HG02970 (cell line): ENCODE measurements at regions not wholly inside any gene's neighbourhood (a gene's known extent, or its start where the extent isn't known, plus 50 kb on each side); places are given as distances from the start of the nearest gene placed in this dataset.

Source experiments
- ATAC-seq: cut with Tn5 transposase; IDR thresholded peaks from one replicate; pipeline ENCODE4 v1.9.1; 2021; ENCODE audit warnings: mild to moderate bottlenecking, moderate library complexity, moderate number of reproducible peaks; ENCODE audit not compliant: unreplicated experiment, low FRiP score

DNA sequence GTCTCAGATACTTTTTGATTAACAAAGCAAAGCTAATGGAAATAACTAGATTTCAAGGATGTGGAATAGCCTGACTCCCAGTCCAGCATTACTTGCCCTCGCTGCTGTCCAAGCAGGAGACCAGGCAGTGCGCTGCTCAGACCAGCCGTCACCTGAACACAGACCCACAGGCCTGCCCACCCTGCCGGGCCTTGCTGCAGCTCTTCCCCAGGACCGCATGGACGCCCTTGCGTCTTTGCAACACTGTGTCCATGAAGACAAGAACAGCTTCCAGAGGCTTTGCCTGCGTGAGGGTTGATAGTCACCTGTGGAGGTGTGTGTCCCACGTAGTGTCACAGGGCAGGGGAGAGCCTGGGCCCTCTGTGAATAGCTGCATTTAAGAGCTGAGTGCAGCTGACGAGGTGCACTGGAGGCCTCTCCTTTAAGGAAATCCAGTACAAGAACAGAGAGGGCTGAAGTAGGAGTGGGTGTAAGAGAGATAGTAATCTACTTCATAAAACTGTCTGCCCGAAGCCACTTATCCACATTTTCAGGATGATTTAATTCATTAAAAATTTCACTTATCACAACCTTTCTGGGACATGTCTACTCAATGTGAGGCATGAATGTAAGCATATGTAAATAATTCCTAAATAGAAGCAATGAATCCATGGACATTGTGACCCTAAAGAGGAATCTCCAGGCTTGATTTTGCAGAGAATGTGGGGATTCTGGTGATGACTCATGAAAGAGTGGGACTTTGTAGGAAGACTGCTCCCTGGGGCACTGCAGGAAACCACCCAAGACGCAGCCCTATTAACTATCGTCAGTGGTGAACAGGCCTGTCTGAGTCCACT, 176.2 kb upstream of the RAB4A start:
- no peak for ATAC-seq

- ATAC-seq = no peak
These were observed 175.6 kb upstream of the RAB4A start for GRCh38 chr1:229095325-229095724.

DNA sequence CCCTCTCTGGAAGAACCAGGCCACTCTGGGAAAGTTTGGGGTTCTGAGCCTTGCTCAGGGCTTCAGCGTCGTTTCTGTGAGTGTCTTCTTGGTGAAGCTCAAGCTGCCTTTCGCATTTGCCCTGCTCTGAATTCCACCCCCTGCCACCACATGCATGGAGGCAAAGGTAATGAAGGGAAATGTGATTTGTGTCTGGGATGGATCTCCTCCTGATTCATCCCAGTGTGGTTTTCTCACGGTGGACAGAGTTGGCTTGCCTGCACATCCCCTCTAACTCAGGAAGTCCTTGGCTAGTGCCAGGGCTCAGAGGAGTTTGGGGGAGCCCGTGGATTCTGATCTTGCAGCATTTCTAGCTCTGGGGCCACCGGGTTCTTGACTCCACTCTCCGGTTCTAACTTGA, 173.6 kb upstream of the RAB4A start:
- ATAC-seq = no peak

GRCh38 chr1:229098361-229098760, 172.6 kb upstream of the RAB4A start:
- ATAC-seq = no peak

GRCh38 chr1:229098903-229099578, 171.9 kb upstream of the RAB4A start:
- no peak for ATAC-seq

GRCh38 chr1:229101011-229101871, 169.7 kb upstream of the RAB4A start:
- ATAC-seq = no peak

DNA sequence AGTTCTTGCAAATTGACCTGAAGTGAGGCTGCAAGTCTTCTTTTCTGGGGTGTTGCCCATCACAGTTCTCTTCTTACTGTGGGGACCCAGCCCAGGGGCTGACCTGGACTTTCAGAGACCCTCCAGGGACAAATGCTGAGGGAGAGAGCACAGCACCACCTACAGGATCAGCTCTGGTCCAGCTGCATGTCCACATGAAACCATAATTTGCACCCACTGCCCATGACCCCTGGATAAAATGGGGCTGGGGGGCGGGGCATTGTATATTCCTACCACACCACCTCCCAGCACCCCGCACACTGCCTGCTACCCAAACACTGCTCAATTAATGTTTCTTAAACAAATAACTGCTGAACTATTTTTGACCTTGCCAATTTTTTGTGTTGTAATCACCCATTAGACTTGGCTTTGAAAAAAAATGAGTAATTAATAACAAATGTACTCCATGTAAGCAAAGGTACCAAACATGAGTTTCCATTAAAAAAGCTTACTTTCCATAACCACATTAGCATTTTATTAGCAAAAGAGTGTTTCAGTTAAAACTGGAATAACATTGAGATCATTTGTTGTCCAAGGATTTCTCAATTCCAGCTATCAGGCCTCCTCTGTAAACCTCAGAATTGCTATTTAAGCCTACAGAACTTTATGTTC, 168.0 kb upstream of the RAB4A start:
- ATAC-seq = no peak

DNA sequence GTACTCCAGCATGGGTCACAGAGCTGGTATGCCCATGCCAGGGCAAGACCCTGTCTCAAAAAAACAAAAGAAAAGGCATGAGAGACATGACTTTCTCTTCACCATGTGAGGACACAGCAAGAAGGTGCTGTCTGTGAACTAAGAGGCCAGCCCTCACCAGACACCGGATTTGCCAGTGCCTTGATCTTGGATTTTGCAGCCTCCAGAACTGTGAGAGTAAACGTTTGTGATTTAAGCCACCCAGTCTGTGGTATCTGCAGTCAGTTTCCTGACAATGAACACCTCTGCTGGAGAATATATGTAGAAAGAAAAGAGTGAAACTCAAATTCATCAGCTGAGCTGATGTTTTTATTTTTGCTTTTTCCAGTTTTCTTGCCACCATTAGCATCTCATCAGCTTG, 166.3 kb upstream of the RAB4A start:
- no peak for ATAC-seq

GRCh38 chr1:229105109-229105508, 165.8 kb upstream of the RAB4A start:
- no peak for ATAC-seq

DNA sequence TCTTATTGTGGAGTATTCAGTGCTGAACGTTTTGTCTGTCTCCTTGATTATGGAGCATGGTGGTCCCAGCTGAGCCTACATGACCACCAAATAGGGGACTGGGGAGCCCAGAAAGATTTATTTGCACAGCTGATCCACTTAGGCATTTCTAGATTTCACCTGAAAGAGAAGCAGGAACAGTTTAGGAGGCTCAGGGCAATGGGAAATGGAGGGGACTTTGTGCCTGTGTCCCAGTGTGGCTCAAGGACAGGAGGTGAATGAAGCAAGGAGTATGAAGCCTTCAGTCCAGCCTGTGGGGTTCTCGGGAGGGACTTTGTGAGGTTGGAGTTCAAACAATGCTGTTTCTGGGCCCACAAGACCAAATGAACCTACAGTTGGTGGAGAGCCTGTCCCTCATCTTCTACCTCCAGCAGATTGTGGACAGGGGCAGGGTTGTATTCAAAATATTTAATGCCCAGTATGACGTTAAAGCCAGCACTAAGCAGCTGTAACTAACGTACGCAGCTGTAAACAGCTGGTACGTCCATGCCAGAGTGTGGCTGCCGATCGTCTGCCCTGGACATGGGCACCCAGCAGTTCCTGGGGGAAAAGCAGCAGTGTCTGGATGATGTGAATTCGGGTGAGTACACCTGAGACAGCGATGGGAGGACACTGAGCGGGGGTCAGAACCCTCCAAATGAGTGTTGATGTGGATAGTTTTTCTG, 164.9 kb upstream of the RAB4A start:
- no peak for ATAC-seq

- ATAC-seq = no peak
These were observed 164.3 kb upstream of the RAB4A start for GRCh38 chr1:229106526-229107125.

GRCh38 chr1:229107304-229107815, 163.6 kb upstream of the RAB4A start:
- no peak for ATAC-seq

GRCh38 chr1:229107972-229108371, 162.9 kb upstream of the RAB4A start:
- no peak for ATAC-seq

DNA sequence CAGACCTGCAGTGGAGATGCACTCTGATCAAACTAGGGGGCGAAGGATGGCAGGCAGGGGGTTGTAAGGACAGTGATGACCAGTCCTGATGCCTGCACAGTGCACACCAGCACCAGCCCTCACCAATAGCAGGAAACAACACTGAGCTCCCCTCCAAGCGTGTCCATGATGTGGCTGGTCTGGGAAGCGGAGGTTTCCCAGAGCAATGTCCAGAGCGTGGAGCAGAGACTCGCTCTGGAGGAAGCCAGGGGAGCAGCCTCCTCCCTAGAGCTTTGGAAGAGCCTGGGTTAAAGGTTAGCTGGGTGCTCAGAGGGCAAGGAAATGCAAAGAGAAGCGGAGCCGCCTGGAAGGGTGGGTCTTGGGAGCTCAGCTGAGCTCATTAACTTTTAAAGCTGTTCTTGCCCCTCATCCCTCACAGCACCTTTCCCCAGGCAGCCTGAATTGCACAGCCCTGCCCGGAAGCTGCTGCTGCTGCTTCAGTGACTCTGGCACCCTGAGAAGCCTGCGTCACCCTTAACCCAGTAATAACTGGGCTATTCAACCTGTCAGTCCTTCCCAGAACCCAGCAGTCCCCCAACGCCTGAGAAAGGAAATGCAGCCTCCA, 162.2 kb upstream of the RAB4A start:
- no peak for ATAC-seq

DNA sequence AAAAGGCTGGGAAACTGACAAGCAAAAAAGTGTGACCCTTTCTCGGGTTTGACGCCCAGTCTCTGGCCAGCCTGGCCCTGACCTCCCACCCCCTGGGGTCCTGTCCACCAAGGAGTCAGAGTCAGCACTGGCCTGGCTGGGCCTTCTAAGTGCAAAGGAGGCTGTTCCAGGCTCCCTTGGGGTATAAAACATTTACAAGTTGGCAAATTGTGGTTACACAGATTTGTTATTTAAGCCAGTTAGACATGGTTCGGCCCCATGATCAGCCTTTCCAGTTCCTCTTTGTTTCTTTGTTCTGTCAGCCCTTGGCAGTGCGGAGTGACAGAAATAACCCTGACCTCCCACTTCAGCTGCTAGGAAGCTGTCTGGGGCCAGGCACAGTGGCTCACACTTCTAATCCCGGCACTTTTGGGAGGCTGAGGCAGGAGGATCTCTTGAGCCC, 161.6 kb upstream of the RAB4A start:
- ATAC-seq = no peak

- ATAC-seq = no peak
These were observed 159.9 kb upstream of the RAB4A start for GRCh38 chr1:229110986-229111385.

DNA sequence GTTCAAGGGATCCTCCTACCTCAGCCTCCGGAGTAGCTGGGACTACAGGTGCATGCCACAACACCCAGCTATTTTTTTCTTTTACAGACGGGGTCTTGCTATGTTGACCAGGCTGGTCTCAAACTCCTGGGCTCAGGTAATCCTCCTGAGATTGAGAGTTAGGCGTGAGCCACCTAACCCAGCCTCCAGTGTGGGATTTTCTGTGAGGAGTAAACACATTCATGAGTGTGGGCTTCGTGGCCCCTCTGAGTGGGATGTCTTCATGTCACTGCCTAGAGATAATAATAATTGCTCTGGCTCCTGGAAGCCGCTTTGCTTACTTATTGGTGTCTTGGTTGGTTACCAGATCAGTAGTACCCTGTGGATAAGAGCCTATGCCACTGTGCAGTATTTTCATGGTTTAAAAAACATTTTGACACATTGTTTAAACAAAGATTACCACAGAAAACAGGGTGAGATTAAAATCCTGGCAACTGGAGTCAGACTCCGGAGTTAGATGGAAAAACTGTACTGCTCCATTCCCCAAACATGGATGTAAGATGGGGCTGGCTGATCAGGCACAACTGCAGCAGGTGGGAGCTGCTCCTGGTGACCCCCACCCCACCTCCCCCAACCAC, 159.1 kb upstream of the RAB4A start:
- no peak for ATAC-seq

- ATAC-seq = no peak
These were observed 157.9 kb upstream of the RAB4A start for GRCh38 chr1:229112832-229113548.
